ENCODE measurements at regions not wholly inside any gene's neighbourhood (a gene's known extent, or its start where the extent isn't known, plus 50 kb on each side); places are given as distances from the start of the nearest gene placed in this dataset.

- TF ChIP-seq CTCF (IDR thresholded peaks at IDR 0.05) (no peak), POLR2A (IDR thresholded peaks at IDR 0.05) (no peak)
These were observed 51.8 kb upstream of the USP7 start for GRCh38 chr16:9015489-9015888.
